ENCODE measurements at regions not wholly inside any gene's neighbourhood (a gene's known extent, or its start where the extent isn't known, plus 50 kb on each side); places are given as distances from the start of the nearest gene placed in this dataset.

GRCh38 chr6:115396112-115396906 lies 664.4 kb downstream of the FRK start:
- Histone ChIP-seq H3K27ac (ENCODE audit: extremely low read length, insufficient read depth, low read length) (no peak overlapping the region), H2AFZ (ENCODE audit: low read length) (no peak overlapping the region), H3K4me1 (ENCODE audit: insufficient read depth, low read length) (no peaks in the 10 kb centered on the region), H3K9ac (ENCODE audit: insufficient read depth, low read depth, low read length) (no peak overlapping the region), H3K27me3 (ENCODE audit: control insufficient read depth in 1 of 2, insufficient read depth in 2 of 2, low read length in 2 of 2) (no peaks in the 10 kb centered on the region), H3K9me3 (ENCODE audit: low read length) (0 out of 2 replicates have a peak, but pooled peaks cover 9% of the 10 kb centered on the region), H3K79me2 (ENCODE audit: insufficient read depth, low read length) (no peaks in the 10 kb centered on the region), H3K4me3 (replicated peaks in 1 of 3; ENCODE audit: insufficient read depth in 1 of 3, low read depth in 2 of 3, low read length in 3 of 3) (no peak overlapping the region), H3K4me2 (ENCODE audit: low read depth, low read length) (no peak overlapping the region), H4K20me1 (ENCODE audit: insufficient read depth, low read length) (no peaks in the 10 kb centered on the region), H3K36me3 (replicated peaks in 1 of 2; ENCODE audit: control insufficient read depth in 1 of 2, insufficient read depth in 2 of 2, low read length in 2 of 2) (no peaks in the 10 kb centered on the region)
- FAIRE-seq (no peak), ATAC-seq (no peak), DNase-seq (ENCODE audit: low spot score) (no peak)
- TF ChIP-seq TP53 (CRISPR knock-in tag; conservative IDR thresholded peaks at IDR 0.05) = no peak
- no peak for TF ChIP-seq ZNF773 (CRISPR knock-in tag; IDR thresholded peaks at IDR 0.05; ENCODE audit: borderline replicate concordance)
- no peak for TF ChIP-seq ZNF674 (CRISPR knock-in tag; IDR thresholded peaks at IDR 0.05; ENCODE audit: low read depth)
- TF ChIP-seq ZNF343 (CRISPR knock-in tag; IDR thresholded peaks at IDR 0.05) = no peak
- no peak for TF ChIP-seq PAX8 (CRISPR knock-in tag; IDR thresholded peaks at IDR 0.05; ENCODE audit: borderline replicate concordance)
- TF ChIP-seq MXD4 (CRISPR knock-in tag; IDR thresholded peaks at IDR 0.05) = no peak
- no peak for TF ChIP-seq RXRA (CRISPR knock-in tag; IDR thresholded peaks at IDR 0.05)
- no peak for TF ChIP-seq ZGPAT (CRISPR knock-in tag; IDR thresholded peaks at IDR 0.05)
- no peak for TF ChIP-seq HCFC1 (IDR thresholded peaks at IDR 0.05; ENCODE audit: low read depth, low read length)
- TF ChIP-seq ZSCAN20 (CRISPR knock-in tag; IDR thresholded peaks at IDR 0.05; ENCODE audit: borderline replicate concordance) = no peak
- TF ChIP-seq GABPA (IDR thresholded peaks at IDR 0.05; ENCODE audit: low read depth, low read length) = no peak
- no peak for TF ChIP-seq GABPA (CRISPR knock-in tag; IDR thresholded peaks at IDR 0.05; ENCODE audit: low read depth)
- TF ChIP-seq ZNF263 (CRISPR knock-in tag; IDR thresholded peaks at IDR 0.05) = no peak
- no peak for TF ChIP-seq RFXANK (CRISPR knock-in tag; IDR thresholded peaks at IDR 0.05)
- TF ChIP-seq SSRP1 (CRISPR knock-in tag; IDR thresholded peaks at IDR 0.05) = no peak
- BruUV-seq (replicated peaks) = no TSS peak
- intact Hi-C loops (cut with micrococcal nuclease; ENCODE audit: unreplicated experiment) = no loop called here
- 0% methylated on average over 3 of the region's 6 CpGs for WGBS (ENCODE audit: low lambda C conversion rate)
- in situ Hi-C loops (cut with HindIII; ENCODE audit: extremely low pct_ligation_motif_present, low pct_unique_long_range_greater_than_20kb) = no loop called here
- ChIA-PET POLR2A (no interaction called here), CTCF (ENCODE audit: low intra/inter-chr PET ratio, low total read pairs) (no interaction called here)

All from HepG2 (cell line).